Medulla oblongata (tissue), 1 donor: ENCODE measurements at regions not wholly inside any gene's neighbourhood (a gene's known extent, or its start where the extent isn't known, plus 50 kb on each side); places are given as distances from the start of the nearest gene placed in this dataset.
"Not testable (repeated sequence)": the region's sequence is repeated elsewhere in the genome, so short reads cannot be mapped to it uniquely, and the experiment has no call there.

Experiments
- DNase-seq: peaks from one replicate; pipeline ENCODE4 v3.0.0-alpha.2; 2015; ENCODE audit errors: extremely low spot score

- no peak for DNase-seq
Measured at GRCh38 chrX:145881175-145881995, 63.8 kb downstream of the SLITRK2 start.

DNA sequence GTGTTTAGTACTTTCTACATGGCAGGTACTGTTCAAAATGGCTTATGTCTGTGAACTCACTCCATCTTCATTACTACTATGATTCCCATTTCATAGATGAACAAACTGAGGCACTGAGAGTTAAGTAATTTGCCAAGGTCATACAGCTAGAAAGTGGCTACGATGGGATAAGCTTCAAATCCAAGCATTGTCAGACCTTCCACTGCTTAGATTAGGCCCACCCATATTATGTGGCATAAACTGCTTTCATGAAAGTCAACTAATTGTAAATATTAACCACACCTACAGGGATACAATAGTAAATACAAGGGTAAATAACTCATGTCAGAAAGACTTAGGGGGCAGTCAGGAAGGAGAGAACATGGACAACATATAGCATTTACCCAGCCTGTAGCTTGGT, 68.8 kb downstream of the SLITRK2 start:
- no peak for DNase-seq

GRCh38 chrX:145910017-145910416, 92.4 kb downstream of the SLITRK2 start:
- peak; percentile 48 for DNase-seq

GRCh38 chrX:145919400-145919799, 101.8 kb downstream of the SLITRK2 start:
- DNase-seq = no peak

DNA sequence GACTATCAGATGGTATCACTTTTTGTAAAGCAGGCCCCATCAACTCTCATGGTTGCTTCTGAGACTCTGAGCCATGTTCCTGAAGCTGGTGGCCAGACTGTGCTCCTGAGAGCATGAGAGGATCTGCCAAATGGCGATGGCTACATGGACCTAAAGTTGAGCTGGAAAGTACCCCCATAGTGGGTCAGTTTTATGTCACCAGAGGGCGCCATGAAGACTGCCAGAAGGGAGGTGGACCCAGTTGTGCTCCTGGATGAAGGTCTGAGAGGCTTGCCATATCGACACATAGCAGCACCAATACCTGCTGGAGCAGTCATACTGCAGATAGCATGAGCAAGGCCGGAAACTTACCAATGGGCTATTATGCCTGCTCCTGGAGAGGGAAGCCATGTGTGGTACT, 105.7 kb downstream of the SLITRK2 start:
- no peak for DNase-seq

GRCh38 chrX:145936769-145937168, 119.1 kb downstream of the SLITRK2 start:
- no peak for DNase-seq

GRCh38 chrX:145949056-145949455, 131.4 kb downstream of the SLITRK2 start:
- no peak for DNase-seq

DNA sequence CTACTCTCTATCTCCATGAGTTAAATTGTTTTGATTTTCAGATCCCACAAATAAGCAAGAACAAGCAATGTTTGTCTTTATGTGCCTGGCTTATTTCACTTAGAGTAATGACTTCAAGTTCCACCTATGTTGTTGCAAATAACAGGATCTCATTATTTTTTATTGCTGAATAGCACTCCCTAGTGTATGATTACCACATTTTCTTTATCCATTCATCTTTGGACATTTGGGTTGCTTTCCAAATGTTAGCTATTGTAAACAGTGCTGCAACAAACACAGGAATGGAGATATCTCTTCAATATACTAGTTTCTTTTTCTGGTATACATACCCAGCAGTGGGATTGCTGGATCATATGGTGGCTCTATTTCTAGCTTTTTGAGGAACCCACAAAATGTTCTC, 136.0 kb downstream of the SLITRK2 start:
- no peak for DNase-seq

DNA sequence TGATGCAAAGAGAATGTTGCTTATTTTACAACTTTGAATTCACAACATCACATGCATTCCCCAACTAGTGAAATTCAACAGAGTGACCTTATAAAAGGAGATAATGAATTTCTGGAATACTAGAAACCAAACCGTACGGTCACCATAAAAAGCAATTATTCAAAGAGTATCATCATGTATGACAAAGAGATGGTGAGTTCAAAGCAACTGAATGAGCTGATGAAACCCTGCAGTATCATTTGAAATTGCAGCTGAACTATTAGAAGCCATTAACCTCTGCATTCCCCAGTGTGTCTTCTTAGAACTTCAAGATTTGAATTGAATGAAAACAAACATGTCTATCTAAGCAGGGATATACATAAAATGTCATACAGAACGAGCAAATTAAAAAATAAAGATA, 172.4 kb downstream of the SLITRK2 start:
- no peak for DNase-seq

DNA sequence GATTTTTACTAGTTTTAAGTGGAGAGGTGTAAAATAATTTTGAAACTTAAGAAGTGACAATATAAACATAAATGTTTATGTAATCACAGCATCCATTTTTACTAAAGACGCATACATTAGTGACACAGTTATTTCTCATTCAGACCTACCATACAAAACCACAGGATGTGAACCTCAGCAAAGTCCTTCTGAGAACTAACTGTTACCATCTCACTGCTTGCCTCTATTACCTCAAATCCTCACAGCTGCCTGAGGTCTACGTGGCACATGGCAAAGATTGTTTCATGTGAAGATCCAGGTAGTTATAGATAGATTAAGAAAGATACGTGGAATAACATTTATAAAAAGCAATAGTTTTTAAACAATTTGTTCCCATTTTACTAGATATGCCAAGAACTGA, 189.0 kb downstream of the SLITRK2 start:
- no peak for DNase-seq

GRCh38 chrX:146036000-146036399, 218.4 kb downstream of the SLITRK2 start:
- DNase-seq = no peak

GRCh38 chrX:146041741-146042140, 224.1 kb downstream of the SLITRK2 start:
- no peak for DNase-seq

GRCh38 chrX:146046011-146046715, 228.5 kb downstream of the SLITRK2 start:
- DNase-seq = not testable (repeated sequence)

DNA sequence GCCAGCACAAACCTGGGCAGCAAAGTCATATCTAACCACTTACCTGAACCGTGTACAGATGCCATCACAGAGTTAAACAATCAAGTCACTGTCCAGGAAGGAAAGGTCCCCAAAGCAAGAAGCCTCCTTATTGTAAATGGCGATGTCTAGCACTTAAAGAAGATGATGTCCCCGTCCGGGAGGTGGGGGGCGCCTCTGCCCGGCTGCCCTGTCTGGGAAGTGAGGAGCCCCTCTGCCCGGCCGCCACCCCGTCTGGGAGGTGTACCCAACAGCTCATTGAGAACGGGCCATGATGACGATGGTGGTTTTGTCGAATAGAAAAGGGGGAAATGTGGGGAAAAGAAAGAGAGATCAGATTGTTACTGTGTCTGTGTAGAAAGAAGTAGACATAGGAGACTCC, 231.9 kb downstream of the SLITRK2 start:
- DNase-seq = not testable (repeated sequence)

GRCh38 chrX:146054311-146054710, 236.7 kb downstream of the SLITRK2 start:
- DNase-seq = no peak

DNA sequence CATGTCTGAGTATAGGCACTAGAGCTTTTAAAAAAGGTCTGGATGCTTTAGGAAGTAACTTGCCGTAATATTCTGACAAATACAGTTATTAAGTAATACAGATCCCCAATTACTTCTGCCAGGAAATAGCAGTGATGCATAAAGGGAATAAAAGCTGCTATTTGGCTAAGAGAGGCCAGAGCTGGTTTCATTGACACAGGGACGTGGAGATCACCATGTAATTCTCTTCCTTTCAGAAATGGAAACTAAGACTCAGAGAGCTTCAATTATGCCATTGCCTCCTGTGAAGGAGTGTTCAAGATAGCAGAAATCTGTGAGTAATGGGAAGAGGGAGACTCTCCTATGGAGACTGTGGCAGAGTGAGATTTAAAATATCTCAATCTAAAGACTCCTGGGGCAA, 238.1 kb downstream of the SLITRK2 start:
- no peak for DNase-seq

DNA sequence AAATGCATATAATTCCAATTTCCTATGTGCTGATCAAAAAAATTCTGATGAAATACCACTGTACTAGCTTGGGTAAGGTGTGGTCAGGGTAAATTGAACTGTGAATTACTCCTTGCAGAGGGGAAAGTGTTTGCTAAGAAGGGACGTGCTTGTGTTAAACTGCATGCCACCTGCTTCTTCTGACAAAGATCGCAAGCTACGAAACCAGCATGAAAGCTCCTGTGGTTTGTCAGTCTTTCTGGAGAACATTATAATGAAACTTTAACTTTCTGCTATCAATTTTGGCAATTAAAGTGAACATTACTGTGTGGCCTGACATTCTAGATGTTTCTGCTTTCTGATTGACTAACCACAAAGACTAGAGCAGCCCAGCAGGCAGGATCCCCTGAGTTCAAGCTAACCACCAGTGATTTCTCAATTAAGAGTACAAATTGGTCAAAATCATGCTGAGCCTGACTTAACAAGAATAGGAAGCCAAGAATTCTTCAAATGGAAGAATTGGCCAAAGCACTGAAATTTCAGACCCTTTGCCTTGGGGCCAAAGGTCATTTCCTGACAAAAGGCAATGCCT, 239.0 kb downstream of the SLITRK2 start:
- no peak for DNase-seq

- no peak for DNase-seq
Measured at GRCh38 chrX:146064156-146064555, 246.5 kb downstream of the SLITRK2 start.

DNA sequence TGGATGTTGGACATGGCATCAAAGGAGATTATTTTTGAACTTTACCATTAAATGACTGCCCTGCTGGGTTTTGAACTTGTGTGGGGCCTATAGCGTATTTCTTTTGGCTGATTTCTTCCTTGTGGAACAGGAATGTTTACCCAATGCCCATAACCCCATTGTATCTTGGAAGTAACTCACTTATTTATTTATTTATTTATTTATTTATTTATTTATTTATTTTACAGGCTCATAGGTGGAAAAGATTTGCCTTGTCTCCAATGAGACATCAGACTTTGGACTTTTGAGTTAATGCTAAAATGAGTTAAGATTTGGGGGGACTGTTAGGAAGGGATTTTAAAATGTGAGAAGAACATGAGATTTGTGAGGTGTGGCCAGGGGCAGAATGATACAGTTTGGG, 273.1 kb downstream of the SLITRK2 start:
- DNase-seq = no peak

- DNase-seq = no peak
Measured at GRCh38 chrX:146109362-146109761, 291.7 kb downstream of the SLITRK2 start.

GRCh38 chrX:146119074-146119473, 301.4 kb downstream of the SLITRK2 start:
- DNase-seq = not testable (repeated sequence)

GRCh38 chrX:146127617-146128016, 310.0 kb downstream of the SLITRK2 start:
- no peak for DNase-seq

DNA sequence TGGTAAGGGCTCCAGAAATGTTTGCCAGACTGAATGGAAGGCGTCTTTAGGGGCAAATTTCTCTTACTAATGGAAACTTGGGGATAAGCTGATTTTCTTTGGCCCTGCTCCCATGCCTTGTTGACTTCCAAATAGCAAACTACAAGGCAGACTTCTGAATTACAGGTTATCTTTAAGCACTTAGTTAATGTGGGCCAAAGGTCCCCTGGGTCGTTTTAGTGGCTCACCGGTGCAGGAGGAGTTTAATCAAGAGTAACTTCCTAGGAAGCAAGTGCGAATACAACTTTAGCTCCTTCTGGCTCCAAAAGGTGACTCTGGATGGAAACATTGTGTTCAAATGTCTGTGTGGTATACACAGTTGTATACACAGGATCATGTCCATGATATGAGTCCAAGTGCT, 323.6 kb downstream of the SLITRK2 start:
- DNase-seq = no peak
